ENCODE measurements at regions not wholly inside any gene's neighbourhood (a gene's known extent, or its start where the extent isn't known, plus 50 kb on each side); places are given as distances from the start of the nearest gene placed in this dataset.

DNA sequence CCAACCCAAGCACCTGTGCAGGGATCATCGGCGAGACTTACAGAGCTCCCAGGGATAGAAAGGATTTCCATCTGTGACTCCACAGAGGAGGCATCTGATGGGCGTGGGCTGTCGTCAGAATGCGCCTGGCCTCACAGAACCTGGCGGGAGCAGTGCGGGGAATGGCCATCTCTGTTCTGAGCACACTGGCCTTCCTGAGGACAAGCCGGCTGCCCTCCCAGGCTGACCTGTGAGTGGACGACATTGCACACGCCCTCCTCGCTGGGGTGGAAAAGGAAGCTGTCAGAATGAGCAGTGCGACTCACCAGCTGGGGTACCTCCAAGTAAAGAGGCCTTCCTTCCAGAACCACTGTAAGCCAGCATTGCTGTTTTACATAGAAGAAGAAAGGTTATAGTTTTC is 234.6 kb upstream of the PITRM1 start:
- no peak for DNase-seq (ENCODE audit: extremely low spot score, insufficient read length, low read depth)

DNA sequence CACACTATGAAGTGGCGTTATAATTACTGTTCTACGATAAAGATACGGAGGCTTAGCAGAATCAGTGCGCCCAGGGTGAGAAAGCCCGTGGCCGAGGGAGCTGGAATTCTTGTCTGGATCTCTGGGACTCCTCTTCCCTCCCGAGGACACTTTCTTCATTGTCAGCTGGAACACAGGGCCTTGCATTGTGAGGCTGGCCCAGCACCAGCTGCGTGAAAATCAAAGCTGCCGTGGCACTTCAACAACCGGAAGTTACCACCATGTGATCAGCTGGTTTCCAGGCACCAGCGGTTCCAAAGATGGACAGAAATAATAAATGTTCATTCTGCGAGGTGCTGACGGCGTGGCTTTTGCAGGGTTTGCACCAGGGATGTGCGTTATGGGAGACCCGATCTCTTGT is 234.0 kb upstream of the PITRM1 start:
- DNase-seq (ENCODE audit: extremely low spot score, insufficient read length, low read depth) = no peak
- FAIRE-seq = no peak

More for the DNA sequence above, 234.6 kb upstream of the PITRM1 start:
- no peak for FAIRE-seq

DNA sequence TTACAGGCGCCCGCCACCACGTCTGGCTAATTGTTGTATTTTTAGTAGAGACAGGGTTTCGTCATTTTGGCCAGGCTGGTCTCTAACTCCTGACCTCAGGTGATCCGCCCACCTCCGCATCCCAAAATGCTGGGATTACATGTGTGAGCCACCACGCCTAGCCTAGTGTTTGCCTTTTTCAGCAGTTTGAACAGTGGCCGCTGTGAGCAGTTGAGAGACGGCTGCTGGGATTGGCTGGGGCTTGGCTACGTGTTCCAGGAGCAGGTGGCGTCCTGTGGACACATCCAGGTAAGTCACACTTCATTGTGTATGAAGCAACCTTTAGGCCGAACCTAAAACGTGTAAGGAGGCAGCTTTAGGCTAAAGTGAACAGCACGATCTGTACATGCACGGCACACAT is 231.8 kb upstream of the PITRM1 start:
- DNase-seq (ENCODE audit: extremely low spot score, insufficient read length, low read depth) (no peak), FAIRE-seq (no peak)

DNA sequence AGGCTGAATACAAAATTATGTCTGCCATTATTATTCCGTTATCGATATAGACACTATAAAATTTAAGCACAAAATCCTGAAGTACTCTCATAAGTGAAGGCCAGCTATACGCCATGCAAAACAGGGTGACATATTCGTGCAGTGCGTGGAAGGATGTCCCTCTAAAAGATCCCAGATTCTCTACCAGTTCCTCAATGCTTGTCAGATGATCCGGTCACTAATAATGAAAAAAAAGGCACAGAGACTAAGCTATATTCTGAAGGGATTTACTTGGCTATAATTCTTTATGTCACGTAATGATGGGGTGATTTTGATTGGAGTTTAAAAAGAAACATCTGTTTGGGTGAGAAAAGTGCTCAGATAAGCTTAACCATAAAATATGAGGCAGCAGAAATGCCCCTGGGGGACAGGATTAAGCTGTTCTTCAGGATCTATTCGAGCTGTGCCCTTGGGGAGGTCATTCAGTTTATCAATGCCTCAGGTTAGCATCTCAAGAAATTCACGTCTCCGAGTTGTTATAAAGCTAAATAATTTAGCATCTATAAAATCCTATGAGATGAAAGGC is 229.7 kb upstream of the PITRM1 start:
- DNase-seq (ENCODE audit: extremely low spot score, insufficient read length, low read depth) (no peak), FAIRE-seq (no peak)

DNA sequence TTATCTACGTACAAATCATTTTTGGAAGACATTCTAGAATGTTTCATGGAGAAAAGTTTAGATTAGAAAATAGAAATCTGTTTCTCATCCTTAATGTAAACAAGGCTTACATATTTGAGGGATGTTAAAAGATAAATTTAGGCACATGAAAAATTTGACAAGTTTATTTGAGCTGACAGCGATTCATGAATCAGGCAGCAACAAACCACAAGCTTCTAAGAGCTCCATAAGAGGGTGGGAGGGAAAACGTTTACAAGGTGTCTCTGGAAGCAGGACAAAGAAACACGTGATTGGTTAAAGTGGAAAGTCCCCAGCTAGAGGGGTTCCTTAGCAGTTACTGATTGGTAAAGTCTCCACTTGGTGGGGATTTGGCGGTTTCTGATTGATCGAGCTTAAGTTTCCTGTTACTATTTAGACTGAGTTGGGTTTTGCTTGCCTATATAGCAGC is 228.9 kb upstream of the PITRM1 start:
- peak; percentile 55 for FAIRE-seq
- DNase-seq (ENCODE audit: extremely low spot score, insufficient read length, low read depth) = no peak

DNA sequence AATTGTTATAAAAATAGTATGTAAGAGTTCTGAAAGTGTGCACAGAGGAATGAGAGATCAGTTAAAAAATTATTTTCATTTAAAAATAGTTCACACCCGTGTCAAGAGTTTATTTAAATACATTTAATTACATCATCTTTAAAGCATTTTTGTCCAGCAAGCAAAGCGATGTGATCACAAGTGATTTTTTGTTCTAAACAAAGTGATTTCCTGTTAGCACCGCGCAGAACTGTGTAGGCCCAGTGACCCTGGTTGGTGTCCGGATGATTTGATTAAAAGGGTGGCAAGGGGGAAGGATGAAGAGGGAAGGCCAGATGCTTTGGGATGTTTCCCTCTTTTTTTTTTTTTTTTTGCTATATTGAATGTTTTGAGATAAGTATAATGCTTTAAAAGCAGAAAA is 227.8 kb upstream of the PITRM1 start:
- FAIRE-seq = no peak
- no peak for DNase-seq (ENCODE audit: extremely low spot score, insufficient read length, low read depth)

DNA sequence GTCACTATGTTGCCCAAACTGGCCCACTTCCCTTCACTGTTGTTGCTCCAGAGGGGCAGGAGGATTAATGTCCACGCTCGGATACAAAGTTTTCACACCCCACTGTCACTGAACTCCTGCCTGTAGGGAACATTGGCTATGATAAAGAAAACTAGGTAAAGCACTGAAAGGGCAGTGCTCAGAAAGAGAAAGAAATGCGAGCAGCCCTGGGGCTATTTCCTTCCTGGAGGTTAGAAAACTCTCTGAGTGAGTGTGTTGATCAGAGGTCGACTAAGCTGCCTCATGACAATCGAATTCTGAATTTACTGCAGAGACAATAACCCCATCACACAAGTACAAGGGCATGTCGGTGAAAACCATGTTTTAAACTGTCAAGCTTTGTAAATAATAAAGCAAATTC is 227.2 kb upstream of the PITRM1 start:
- no peak for FAIRE-seq

DNA sequence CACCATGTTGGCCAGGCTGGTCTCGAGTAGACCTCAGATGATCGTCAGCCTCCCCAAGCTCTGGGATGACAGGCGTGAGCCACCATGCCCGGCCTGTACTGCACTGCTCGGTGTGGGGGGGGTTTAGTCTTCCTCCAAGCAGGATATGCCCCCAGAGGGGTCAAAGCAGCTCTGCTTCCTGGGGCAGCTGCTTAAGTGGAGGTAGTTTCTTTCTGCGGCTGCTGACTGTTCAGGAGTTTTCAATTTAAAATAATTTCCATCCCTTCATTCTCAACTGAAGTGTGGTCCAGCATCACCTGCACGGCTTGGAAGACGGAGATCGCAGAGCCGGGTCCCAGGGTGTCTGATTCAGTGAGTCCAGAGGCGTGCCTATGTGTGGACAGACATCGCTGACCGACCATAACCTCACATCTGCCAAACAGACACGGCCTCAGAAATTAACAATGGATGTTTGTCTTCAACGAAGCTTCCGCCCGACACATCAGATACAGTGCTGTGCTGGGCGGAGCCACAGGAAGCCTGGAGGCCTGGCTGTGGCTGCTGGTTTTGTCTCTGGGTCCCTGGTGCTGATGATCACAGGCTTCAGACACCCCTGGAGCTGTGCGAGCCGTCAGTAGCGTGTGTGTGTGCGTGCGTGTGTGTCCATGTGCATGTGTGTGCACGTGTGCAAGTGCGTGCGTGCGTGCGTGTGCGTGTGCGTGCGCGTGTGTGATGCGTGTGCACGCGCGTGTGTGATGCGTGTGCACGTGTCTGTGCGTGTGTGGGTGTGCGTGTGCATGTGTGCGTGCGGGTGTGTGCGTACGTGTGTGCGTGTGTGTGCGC is 226.5 kb upstream of the PITRM1 start:
- DNase-seq (ENCODE audit: extremely low spot score, insufficient read length, low read depth) = no peak
- no peak for FAIRE-seq

More for the DNA sequence above, 227.2 kb upstream of the PITRM1 start:
- no peak for DNase-seq (ENCODE audit: extremely low spot score, insufficient read length, low read depth)

DNA sequence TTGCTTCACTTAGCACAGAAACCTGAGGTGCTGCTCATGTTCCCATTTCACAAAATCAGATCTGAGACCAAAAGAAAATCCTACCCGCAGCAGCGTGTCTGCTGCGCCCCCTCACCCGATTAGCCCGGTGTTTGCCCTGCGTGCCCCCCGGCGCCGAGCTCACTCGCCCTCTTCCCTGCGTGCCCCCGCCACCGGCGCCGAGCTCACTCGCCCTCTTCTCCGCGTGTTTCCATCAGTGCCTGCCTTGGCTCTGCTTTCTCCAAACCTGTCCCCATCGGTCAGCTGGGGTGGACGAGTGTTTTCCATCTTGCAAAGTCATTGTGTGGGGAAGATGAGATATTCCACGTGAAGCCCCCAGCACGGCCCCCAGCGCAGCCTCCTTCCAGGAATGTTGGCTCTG is 225.3 kb upstream of the PITRM1 start:
- FAIRE-seq (no peak), DNase-seq (ENCODE audit: extremely low spot score, insufficient read length, low read depth) (no peak)

DNA sequence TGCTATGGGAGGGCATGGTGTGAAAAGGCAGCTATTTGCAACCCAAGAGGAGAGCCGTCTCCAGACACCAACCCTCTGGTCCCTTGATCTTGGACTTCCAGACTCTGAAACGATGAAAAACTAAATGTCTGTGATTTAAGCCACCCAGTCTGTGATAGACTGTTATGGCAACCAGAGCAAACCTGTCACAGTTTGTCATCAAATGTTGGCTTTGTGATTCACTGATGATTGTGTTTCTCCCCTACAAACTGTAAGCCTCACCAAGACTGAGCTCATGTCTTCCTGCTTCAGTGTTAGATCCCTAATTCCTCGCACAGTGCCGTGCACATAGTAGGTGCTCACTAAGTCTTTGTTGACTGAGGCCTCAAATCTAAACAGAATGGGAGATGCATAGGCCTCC is 224.6 kb upstream of the PITRM1 start:
- FAIRE-seq = no peak
- DNase-seq (ENCODE audit: extremely low spot score, insufficient read length, low read depth) = no peak

DNA sequence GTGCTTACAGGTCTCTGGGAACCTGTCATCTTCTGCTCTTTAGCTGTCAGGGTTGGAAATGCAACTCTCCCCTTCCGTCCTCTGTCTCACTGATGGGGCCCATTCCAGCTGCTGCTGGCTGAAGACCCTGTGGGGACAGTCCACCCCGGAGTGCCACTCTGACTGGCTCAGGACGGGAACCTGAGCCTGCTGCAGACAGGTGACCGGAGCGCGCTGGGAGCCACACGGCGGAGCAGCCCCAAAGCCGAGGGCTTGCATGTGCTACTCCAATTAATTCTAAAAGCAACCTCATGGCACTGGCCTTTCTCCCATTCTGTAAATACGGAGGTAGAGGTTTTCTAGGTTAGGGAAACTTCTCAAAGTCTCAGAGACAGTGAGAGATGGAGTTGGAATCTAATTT is 223.5 kb upstream of the PITRM1 start:
- DNase-seq (ENCODE audit: extremely low spot score, insufficient read length, low read depth) (no peak), FAIRE-seq (no peak)

DNA sequence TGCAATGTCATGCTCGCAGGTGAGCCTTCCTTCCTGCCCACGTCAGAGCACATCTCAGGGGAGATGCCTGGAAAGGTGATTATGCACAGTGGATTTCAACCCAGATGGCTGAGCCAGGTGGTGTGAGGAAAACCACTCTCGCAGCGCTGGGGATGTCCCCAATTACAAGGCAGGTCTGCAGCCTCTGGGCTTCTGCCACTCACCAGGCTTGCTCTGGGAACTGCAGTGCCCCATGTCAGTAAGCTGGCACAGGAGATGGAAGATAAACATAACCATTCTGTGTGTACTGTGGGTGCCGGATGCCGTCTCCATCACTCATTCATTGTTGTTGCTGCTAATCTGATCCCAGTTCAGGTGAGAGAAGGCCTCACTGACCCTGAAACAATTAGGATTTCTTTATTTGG is 222.9 kb upstream of the PITRM1 start:
- FAIRE-seq (no peak), DNase-seq (ENCODE audit: extremely low spot score, insufficient read length, low read depth) (no peak)

DNA sequence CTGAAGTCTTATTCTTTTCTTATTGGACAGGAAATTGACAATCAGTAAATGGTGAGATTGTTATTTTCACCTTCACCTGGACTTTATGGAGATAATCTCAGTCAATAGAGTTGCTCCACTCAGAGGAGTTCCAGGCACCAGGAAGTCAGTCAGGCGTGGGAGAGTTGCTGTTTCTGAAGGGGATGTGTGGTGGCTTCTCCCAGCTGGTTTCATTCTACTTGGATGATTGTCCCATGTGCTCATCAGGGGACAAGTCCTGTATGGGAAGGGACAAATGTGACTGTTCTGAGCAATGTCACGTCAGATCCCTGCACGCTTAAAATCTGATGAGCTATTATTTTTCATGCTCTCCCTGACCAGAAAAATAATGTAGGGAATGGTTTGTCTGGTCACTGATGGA is 222.5 kb upstream of the PITRM1 start:
- FAIRE-seq (no peak), DNase-seq (ENCODE audit: extremely low spot score, insufficient read length, low read depth) (no peak)

DNA sequence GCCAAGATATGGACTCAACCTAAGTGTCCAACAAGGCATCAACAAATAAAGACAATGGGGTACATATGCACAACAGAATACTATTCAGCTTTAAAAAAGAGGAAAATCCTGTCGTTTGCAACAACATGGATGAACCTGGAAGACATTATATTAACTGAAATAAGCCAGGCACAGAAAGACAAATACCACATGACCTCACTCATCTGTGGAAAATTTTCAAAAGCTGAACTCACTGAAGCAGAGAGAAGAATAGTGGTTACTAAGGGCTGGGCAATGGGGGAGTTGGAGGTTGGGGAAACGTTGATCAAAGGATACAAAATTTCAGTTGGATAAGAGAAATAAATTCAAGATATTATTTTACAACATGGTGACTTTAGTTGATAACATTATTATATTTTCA is 221.4 kb upstream of the PITRM1 start:
- DNase-seq (ENCODE audit: extremely low spot score, insufficient read length, low read depth) (no peak), FAIRE-seq (no peak)

DNA sequence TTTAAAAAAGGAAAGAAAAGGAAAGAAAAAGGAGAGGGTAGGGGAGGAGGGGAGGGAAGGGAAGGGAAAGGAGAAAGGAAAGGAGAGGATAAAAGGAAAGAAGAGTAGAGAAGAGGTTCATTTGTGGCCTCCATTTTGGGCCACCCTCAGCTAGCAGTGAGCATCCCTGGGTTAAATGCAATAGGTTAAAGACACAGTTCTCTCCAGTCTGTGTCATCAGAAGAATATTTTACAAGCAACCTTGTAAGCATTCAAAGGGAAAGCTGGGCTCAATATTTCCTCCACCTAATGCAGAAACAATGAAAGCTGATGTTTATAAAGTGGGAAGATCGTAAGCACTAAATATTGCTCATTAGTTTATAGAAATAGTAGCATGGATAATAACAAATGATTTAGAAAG is 219.1 kb upstream of the PITRM1 start:
- no peak for FAIRE-seq
- DNase-seq (ENCODE audit: extremely low spot score, insufficient read length, low read depth) = no peak

DNA sequence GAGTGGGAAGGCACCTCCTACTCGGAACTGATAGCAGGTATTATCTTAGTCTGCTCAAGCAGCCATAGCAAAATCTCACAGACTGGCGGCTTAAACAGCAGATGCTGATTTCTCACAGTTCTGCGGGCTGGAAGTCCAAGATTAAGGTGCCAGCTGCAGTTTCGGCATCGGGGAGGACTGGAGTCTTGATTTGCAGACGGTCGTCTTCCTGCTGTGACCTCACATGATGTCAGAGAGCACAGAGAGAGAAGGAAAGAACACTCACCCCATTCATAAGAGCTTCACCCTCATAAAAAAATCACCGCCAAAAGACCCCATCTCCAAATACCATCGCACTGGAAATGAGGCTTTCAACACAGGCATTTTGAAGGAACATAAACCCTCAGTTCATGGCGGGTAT is 216.5 kb upstream of the PITRM1 start:
- no peak for DNase-seq (ENCODE audit: extremely low spot score, insufficient read length, low read depth)
- FAIRE-seq = no peak

DNA sequence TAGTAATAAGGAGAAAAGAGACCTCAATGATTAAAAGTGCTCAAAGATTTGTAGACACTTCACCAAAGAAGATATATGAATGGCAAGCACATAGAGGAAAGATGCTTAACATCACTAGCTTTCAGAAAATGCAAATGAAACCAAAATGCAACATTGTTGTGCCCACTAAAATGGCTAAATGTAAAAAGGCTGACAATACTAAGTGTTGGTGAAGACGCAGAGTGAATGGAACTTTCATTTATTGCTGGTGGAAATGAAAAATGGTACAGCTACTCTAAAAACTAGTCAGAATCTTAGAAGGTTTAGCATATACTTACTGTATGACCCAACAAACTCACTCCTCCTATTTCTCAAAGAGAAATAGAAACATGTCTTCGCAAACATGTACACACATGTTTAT is 212.9 kb upstream of the PITRM1 start:
- no peak for DNase-seq (ENCODE audit: extremely low spot score, insufficient read length, low read depth)
- FAIRE-seq = no peak

DNA sequence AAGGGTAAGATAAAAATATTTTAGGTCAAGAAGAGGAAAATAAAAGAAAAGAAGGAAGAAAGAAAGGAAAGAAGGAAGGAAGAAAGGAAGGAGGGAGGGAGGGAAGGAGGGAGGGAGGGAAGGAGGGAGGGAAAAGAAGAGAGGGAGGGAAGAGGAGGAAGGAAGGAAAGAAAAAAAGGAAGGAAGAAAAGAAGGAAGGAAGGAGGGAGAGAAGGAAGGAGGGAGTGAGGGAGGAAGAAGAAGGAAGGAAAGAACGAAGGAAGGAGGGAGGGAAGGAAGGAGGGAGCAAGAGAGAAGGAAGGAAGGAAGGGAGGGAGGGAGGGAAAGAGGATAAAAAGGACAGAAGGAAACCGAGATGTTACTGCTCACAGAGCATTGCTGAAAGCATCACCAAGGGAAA is 209.5 kb upstream of the PITRM1 start:
- DNase-seq (ENCODE audit: extremely low spot score, insufficient read length, low read depth) (no peak), FAIRE-seq (no peak)

DNA sequence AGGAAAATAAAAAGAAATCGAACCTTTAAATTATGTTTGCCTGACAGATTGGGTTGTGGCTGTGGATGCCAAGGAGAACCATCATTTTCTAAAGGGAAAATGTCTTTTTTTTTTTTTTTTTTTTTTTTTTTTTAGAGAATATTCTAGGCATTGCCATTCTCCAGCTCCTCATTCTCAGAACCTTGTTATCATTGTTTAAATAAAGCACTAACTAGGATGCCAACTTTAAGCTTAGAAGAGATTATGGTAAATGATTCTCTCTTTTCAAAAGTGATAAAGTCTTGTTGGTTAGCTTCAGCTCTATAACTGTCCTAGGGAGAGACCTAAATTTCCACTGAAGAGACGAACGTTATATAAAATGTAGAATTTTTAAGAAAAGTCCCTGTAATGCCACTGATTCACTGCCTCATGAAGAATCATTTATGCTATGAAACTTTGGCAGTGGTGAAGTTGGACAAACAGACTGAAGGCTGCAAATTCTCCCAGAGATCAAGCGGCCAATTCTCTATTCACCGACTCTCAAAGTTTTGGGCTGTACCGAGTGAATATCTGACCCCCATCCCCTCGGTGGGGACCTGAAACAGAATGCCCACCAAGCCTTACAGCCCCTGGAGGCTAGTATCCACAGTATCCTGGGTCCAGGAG is 207.9 kb upstream of the PITRM1 start:
- no peak for FAIRE-seq
- DNase-seq (ENCODE audit: extremely low spot score, insufficient read length, low read depth) = no peak

DNA sequence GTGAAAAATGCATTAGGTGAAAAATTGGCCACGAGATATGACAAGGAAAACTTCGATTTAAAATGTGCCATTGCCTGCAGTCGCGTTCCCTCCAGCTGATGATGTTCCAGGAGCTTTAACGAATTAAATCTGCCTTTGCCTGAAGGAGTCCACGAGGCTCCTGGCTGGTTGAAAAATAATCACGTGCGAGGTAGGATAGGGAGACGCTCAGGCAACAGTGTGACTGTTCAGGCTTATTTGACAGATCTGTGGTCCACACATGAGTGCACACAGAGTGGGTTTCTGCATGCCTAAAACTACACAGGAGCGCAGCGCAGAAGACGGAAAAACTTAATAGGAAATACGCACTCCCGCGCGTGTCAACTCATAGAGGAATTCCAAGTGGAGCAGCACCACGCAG is 204.0 kb upstream of the PITRM1 start:
- DNase-seq (ENCODE audit: extremely low spot score, insufficient read length, low read depth) (no peak), FAIRE-seq (no peak)

DNA sequence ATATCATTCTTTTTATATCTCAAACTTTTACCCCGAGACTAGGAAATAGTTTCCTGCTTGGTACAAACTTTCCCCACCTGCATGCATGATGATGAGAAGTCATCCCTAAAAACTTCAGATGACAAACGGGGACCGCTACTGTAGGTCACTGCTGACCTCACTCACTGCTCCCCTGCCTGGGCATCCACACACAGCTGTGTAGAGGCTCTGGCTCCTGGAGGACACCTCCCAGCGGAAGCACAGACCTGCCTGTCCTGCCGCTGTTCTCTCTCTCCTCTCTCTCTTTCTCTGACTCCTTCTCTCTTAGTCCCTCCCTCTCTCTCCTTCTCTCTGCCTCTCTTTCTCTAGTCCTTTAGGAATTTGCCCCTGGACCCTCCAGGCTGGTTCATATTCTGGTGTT is 202.9 kb upstream of the PITRM1 start:
- DNase-seq (ENCODE audit: extremely low spot score, insufficient read length, low read depth) (no peak), FAIRE-seq (no peak)
